Spleen (tissue), 7 donors: ENCODE measurements at regions not wholly inside any gene's neighbourhood (a gene's known extent, or its start where the extent isn't known, plus 50 kb on each side); places are given as distances from the start of the nearest gene placed in this dataset.
"Not testable (repeated sequence)": the region's sequence is repeated elsewhere in the genome, so short reads cannot be mapped to it uniquely, and the experiment has no call there.

Experiments used
- CTCF ChIP-seq, 11 experiments: fragments of 200-600 bp in 7 of 11; fragments of 450-650 bp in 4 of 11; sonication (generic) in 4 of 11; IDR thresholded peaks in 8 of 11; conservative IDR thresholded peaks in 3 of 11; 1 replicate in 7 of 11; 2 replicates in 4 of 11; pipeline versions ENCODE4 v1.4.0 to v1.8.0; 2016 to 2021; ENCODE audit warnings: antibody characterized with exemption in 11 of 11, inconsistent platforms in 4 of 11, mild to moderate bottlenecking in 1 of 11
- POLR2A ChIP-seq, 3 donors: fragments of 450-650 bp; IDR thresholded peaks; one replicate each; pipeline ENCODE4 v1.5.1; 2017; ENCODE audit warnings: antibody characterized with exemption in 3 of 3, mild to moderate bottlenecking in 1 of 3
- donor health status: DM: no; HTN: no; CAD: no; lungs with moderate emphysema.
- donor health status: DM: no; HTN: no; CAD: no.
- donor health status: DM: no; HTN: no; CAD: no.

GRCh38 chrX:92090756-92091155, 311.6 kb downstream of the PCDH11X start:
- TF ChIP-seq CTCF (IDR thresholded peaks at IDR 0.05 in 8 of 11, conservative IDR thresholded peaks at IDR 0.05 in 3 of 11); POLR2A (IDR thresholded peaks at IDR 0.05): not testable (repeated sequence)
